Cerebellar cortex (tissue), 1 donor: ENCODE measurements at regions not wholly inside any gene's neighbourhood (a gene's known extent, or its start where the extent isn't known, plus 50 kb on each side); places are given as distances from the start of the nearest gene placed in this dataset.
"Not testable (repeated sequence)": the region's sequence is repeated elsewhere in the genome, so short reads cannot be mapped to it uniquely, and the experiment has no call there.

Source experiments
- DNase-seq: peaks from one replicate; pipeline ENCODE4 v3.0.0-alpha.2; 2015; ENCODE audit warnings: low spot score

DNA sequence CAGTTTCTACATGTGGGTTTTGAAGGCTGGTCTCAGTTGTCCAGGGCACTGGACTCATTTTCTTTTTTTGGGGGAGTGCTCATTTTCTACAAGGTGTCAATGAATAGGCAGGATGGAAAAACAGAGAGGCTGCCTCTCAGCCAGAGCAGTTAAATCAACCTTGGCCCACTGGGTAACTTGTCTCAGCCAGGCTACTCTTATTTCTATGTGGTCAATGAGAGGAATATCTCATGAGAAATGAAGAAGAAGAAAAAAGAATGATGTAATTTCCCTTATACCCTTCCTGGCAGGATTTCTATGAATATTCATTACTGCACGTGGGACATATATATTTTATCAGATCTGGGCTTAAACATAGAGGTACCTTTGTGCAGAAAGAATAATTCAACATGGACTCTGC lies 155.2 kb upstream of the E2F7 start:
- DNase-seq, result no peak

GRCh38 chr12:77218278-77218677 lies 152.9 kb upstream of the E2F7 start:
- no peak for DNase-seq

- DNase-seq, result not testable (repeated sequence)
These were observed 150.8 kb upstream of the E2F7 start for GRCh38 chr12:77216136-77216535.

GRCh38 chr12:77214136-77214535 lies 148.8 kb upstream of the E2F7 start:
- no peak for DNase-seq

GRCh38 chr12:77213319-77213718 lies 147.9 kb upstream of the E2F7 start:
- no peak for DNase-seq

GRCh38 chr12:77210724-77211123 lies 145.4 kb upstream of the E2F7 start:
- no peak for DNase-seq

DNA sequence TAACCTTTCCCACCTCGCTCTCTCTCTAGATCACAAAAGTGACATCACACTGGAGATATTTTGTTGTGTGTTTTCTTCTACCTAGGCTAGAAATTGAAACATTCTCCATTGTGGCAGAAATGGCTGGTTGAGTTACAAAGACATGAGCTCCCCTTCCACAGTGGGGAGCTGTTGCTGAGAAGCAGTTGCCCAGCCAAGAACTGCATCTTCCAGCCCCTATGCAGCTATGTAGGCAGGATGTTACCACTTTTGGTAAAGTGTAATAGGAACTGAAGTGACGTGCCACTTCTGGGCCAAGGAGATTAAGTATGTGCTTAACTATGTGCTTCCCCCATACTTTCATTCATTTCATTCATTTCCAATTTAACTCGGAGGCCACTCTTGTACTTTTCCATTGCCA lies 138.7 kb upstream of the E2F7 start:
- DNase-seq, result no peak

- DNase-seq, result no peak
These were observed 137.2 kb upstream of the E2F7 start for GRCh38 chr12:77202457-77203060.

DNA sequence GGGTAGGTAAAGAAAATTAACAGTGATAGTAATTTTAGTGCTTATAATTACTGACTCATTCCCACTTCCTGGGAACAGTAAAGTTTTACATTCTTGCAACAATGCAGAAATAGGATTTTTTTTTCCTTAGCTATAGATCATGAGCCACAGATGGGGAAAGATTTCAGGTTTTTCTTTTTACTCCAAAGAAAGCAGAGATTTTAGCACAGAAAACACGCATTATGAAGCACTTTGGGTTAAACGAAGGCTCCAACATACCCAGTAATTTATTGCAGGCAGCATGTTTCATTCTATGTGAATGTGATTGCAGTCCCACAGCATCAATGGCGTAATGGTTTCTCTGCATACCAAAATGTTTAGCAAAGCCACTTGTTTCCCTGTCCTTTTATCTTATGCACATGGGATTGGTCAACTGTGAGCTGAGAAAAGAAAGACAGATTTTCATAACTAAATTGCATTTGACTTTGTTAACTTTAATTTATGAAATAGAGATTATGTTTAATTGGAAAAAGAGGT lies 124.6 kb upstream of the E2F7 start:
- DNase-seq, result no peak

- no peak for DNase-seq
These were observed 124.1 kb upstream of the E2F7 start for GRCh38 chr12:77189458-77189857.

DNA sequence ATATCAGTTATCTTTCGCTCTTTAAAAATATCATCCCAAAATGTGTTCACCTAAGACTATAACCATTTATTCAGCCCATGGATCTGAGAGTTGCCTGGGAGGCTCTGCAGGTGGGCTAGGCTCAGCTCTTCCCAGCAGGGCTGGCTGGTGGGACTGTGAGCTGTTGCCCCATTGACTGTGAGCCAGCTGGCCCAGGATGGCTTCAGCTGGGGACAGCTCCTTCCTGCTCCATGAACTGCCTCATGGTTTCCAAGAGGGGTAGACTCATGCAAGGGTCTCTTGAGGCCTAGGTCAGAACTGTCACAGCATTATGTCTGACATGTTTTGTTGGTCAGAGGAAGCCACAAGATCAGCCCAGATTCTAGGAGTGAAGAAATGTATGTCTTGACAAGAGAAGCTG lies 114.1 kb upstream of the E2F7 start:
- no peak for DNase-seq

GRCh38 chr12:77167801-77168200 lies 102.4 kb upstream of the E2F7 start:
- no peak for DNase-seq

DNA sequence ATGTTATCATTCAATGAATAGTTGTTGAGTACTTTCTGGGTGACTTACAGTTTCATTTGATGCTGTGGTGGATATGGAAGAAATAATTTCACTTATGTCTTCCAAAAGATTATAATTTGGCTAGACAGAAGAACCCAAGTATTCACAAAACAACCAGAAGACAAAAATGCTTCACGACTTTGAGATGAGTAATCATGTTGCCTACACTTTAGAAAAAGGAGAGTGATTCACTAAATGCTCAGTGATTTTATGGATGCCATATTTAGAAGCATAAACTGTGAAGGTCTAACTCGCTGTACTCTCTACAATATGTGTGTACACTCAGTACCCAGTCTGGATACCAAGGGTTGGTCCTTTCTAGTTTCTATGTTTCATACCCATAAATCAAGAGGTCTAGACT lies 101.3 kb upstream of the E2F7 start:
- DNase-seq, result no peak

DNA sequence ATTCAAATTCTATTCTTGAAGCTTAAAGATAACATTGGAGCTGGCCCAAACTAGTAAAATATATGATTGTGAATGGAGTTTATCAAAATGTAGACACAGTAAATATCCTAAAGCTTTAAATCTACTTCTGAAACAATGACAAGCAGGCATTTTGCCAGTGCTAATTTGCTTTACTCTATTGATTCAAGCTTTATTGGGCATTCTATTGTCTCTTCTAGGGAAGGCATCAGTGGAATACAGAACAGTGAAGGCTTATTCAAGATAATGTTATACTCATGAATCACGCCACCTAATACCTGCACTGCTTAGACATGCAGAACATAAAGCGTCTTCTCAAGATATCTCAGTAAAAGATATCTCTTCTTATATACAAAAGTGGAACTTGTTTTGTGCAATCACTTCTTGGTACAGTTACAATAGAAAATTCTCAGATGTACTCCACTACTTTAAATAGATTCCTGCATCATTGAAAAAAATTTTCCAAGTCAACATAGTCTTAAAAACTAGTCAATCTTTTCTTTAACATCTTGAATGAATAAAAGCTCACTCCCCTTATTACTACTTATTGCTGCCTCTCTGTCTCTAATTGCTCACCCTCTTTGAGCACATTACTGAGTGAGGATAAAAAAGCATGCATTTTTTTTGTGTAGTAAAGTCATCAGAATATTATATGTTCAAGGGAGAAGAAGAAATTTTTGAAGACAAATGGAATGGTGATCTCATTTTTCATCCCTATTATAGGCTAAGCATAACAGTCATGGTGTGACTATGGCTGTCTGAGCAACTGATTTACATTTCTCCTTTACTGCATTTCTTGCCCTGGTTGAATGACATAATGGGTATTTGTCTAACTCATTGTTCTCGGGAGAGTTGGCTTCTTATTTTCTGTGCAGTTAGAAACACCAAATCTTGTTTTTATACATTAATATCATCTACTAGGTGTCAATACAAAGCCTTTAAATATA lies 98.0 kb upstream of the E2F7 start:
- no peak for DNase-seq

DNA sequence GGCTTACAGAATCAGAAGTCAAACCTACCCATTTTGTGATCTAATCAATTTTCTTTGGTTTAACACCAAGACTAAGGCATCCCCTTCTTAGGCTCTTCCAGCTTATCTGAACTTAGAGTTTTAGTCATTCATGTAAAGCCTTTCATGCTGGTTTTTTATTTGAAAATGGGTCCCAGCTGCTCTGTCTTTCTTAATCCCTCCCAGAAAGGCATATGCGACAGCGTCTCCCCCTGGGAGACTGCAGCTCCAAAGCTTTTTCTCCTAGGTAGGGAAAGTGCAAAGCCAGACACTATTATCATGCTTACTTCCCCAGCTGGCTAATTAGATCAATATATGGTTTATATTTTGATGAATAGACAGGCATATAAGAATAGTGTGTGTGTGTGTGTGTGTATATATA lies 96.6 kb upstream of the E2F7 start:
- DNase-seq, result no peak

DNA sequence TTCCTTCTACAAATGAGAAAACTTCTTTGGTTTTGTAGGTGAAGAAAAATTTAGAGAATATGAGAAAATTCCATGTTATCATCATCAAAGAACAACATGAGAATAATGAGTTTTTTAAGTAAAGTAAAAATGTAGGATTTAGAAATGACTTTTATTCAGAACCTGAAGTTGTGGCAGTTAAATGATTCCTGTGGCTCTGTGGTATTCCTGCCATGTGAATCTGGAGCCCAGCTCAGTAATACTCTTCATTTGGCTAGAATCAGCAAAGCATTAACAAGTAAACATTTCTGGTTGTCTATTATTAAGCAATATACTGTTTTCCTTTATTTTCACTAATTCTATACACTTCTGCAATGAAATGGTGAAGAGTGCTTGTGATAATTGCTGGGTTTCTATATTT lies 95.6 kb upstream of the E2F7 start:
- no peak for DNase-seq

- no peak for DNase-seq
These were observed 88.3 kb upstream of the E2F7 start for GRCh38 chr12:77153706-77154105.

DNA sequence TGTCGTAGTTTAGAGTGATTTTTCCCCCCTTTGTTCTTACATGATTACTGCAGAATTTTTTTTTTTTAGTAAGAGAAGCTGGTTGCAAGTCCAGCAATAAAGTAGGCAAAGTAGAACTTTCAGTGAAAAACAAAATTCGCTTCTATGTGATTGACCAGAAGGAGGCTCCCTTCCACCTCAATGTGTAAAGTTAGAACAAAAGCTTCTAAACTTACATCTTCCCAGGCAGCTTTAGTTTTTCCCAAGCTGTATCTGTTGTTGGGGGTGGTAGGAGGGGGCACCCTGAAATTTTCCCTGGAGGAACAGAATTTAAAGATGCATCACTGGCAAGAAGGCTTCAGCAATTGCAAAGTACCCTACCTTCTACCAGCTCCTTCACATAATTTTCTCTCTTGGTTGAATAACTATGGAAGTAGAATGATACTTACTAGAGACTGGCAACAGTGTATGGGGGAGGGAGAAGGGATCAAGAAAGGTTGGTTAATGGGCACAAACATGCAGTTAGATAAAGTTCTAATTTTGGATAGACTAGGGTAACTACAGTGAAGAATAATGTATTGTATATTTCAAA lies 87.3 kb upstream of the E2F7 start:
- peak; percentile 13 for DNase-seq

DNA sequence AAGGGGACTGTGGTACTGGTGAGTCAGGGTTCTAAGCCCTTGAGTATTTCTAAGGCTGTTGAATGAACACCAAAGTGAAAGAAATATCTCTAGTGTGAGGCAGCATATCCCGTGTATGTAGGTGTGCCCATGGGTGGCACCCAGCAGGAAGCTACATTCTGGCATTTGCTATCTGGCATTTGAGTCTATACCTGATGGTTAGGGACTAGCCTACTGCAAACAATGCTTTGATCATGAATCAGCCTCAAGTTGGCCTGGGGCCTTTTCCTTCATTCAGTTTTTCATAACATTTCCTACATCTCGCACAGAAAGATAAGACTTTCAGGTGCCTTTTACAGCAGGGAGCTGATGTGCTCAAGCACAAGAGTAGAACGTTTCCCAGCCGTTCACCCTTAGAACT lies 85.7 kb upstream of the E2F7 start:
- DNase-seq, result no peak

DNA sequence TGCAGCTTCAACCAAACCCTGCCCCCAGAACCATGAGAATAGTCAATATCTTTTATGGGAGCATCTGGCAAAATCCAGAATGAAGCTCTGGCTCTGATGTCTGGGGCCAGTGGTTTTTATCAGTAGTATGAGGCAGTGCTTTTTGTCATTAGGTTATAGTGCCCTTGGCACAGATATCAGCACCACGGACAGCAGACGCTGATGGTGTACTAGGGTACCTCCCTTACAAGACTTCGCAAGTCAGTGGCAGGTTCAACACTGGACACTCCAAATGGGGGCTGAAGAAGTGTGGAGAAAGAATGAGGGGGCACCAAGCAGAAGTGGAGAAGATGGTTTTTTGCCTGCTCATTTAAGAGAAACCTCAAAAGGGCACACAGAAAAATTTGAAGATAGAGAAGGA lies 68.2 kb upstream of the E2F7 start:
- DNase-seq, result no peak

GRCh38 chr12:77131977-77132490 lies 66.7 kb upstream of the E2F7 start:
- no peak for DNase-seq

- DNase-seq, result no peak
These were observed 64.8 kb upstream of the E2F7 start for GRCh38 chr12:77130193-77130592.

DNA sequence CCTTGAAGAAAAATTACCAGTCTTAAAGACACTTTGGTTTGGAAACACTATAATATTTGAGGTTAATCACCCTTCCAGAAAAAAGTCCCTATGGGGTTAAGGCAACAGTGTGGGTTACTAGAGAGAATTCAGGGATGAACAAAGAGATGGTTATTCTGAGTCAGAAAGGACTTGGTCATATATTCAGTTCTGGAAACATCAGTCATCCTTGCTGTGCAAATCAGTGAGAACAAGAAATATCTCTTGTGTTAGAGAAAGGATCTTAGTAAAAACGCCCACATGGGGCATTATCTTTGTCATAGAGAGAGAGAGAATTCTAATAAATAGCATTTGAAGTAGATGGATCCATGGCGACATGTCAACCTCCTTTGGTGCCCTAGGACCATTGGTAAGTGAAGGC lies 59.4 kb upstream of the E2F7 start:
- DNase-seq, result no peak
